GM23248 (cell line): ENCODE measurements at regions not wholly inside any gene's neighbourhood (a gene's known extent, or its start where the extent isn't known, plus 50 kb on each side); places are given as distances from the start of the nearest gene placed in this dataset.

Source experiments
- EZH2 ChIP-seq: fragments of 200-600 bp; sonication (generic); IDR thresholded peaks from 2 replicates; pipeline ENCODE4 v1.6.1; 2018; ENCODE audit warnings: antibody characterized with exemption, mild to moderate bottlenecking; ENCODE audit not compliant: insufficient read depth, poor library complexity, severe bottlenecking
- EZH2phosphoT487 ChIP-seq: fragments of 200-600 bp; sonication (generic); IDR thresholded peaks from 2 replicates; pipeline ENCODE4 v1.6.1; 2018; ENCODE audit warnings: antibody characterized with exemption, moderate library complexity, mild to moderate bottlenecking, low read depth; ENCODE audit not compliant: insufficient read depth

DNA sequence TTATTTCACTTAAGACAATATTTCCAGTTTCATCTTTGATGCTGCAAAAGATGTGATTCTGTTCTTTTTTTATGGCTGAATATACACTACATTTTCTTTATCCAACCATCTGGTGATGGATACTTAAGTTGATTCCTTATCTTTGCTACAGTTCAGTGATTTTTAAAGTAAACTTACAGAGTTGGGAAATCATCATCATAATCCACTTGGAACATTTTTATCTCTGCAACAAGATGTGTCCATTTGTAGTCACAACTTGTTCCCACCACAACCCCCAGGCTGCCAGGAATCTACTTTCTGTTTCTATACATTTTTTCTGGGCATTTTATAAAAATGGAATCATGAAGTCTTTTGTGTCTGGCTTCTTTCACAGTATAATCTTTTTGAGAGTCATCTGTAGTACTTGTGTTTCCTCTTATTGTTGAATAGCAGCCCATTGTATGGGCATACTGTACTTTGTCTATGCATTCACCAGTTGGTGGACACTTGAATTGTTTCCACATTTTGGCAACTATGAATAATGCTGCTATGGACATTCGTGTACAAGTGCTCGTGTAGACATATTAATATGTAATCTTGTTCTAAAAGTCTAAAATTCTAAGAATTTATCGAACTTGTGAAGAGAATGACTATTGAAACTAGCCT lies 212.5 kb upstream of the DDHD1 start:
- TF ChIP-seq EZH2 (no peak), EZH2phosphoT487 (no peak)
